PC-9 (cell line): ENCODE measurements at regions not wholly inside any gene's neighbourhood (a gene's known extent, or its start where the extent isn't known, plus 50 kb on each side); places are given as distances from the start of the nearest gene placed in this dataset.
"Not testable (repeated sequence)": the region's sequence is repeated elsewhere in the genome, so short reads cannot be mapped to it uniquely, and the experiment has no call there.

Experiments used
- EZH2 ChIP-seq: fragments of 200-600 bp; sonication (generic); IDR thresholded peaks from 2 replicates; pipeline ENCODE4 v1.8.0; 2017; ENCODE audit warnings: antibody characterized with exemption, low read depth
- TF ChIP-seq, protein P1 (sequence below): fragments of 200-600 bp; sonication (generic); conservative IDR thresholded peaks from 2 replicates; pipeline ENCODE4 v1.6.1; 2017; ENCODE audit warnings: mixed run types, antibody characterized with exemption, mild to moderate bottlenecking, moderate library complexity

GRCh38 chr2:91780324-91780723, 3088.9 kb downstream of the RPIA start:
- TF ChIP-seq, protein P1, sequence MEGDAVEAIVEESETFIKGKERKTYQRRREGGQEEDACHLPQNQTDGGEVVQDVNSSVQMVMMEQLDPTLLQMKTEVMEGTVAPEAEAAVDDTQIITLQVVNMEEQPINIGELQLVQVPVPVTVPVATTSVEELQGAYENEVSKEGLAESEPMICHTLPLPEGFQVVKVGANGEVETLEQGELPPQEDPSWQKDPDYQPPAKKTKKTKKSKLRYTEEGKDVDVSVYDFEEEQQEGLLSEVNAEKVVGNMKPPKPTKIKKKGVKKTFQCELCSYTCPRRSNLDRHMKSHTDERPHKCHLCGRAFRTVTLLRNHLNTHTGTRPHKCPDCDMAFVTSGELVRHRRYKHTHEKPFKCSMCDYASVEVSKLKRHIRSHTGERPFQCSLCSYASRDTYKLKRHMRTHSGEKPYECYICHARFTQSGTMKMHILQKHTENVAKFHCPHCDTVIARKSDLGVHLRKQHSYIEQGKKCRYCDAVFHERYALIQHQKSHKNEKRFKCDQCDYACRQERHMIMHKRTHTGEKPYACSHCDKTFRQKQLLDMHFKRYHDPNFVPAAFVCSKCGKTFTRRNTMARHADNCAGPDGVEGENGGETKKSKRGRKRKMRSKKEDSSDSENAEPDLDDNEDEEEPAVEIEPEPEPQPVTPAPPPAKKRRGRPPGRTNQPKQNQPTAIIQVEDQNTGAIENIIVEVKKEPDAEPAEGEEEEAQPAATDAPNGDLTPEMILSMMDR = not testable (repeated sequence)
- TF ChIP-seq EZH2 = not testable (repeated sequence)
